ENCODE measurements at regions not wholly inside any gene's neighbourhood (a gene's known extent, or its start where the extent isn't known, plus 50 kb on each side); places are given as distances from the start of the nearest gene placed in this dataset.

DNA sequence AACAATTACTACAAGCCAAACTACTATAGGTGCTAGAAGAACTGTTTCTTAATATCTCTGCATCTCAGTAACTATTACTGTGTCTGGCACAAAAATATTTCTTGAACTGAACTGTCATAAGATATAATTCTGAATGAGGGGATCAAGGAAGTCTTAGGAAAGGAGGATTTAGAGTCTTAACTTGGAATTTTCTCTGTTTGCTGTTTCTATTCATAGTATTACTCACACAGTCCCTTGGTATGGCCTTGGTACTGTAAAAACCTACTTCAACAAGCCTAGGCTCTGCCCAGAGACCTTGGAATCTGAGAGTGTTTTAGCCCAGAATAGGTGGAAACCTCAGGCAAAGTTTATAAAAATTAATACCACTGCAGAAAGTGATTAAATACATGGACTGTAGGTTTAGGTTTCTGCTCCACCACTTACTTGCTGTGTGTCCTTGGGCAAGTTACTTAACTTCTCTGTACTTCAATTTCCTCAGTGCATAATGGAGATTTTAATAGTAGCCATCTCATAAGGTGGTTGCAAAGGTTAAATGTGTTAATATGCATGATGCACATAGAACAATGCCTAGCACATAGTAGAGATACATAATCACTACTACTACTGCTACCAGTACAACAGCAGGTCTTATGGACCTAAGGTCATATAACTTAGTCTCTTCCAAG is 87.4 kb upstream of the NFIA start:
- TF ChIP-seq, protein P1, sequence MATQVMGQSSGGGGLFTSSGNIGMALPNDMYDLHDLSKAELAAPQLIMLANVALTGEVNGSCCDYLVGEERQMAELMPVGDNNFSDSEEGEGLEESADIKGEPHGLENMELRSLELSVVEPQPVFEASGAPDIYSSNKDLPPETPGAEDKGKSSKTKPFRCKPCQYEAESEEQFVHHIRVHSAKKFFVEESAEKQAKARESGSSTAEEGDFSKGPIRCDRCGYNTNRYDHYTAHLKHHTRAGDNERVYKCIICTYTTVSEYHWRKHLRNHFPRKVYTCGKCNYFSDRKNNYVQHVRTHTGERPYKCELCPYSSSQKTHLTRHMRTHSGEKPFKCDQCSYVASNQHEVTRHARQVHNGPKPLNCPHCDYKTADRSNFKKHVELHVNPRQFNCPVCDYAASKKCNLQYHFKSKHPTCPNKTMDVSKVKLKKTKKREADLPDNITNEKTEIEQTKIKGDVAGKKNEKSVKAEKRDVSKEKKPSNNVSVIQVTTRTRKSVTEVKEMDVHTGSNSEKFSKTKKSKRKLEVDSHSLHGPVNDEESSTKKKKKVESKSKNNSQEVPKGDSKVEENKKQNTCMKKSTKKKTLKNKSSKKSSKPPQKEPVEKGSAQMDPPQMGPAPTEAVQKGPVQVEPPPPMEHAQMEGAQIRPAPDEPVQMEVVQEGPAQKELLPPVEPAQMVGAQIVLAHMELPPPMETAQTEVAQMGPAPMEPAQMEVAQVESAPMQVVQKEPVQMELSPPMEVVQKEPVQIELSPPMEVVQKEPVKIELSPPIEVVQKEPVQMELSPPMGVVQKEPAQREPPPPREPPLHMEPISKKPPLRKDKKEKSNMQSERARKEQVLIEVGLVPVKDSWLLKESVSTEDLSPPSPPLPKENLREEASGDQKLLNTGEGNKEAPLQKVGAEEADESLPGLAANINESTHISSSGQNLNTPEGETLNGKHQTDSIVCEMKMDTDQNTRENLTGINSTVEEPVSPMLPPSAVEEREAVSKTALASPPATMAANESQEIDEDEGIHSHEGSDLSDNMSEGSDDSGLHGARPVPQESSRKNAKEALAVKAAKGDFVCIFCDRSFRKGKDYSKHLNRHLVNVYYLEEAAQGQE (IDR thresholded peaks at IDR 0.05; ENCODE audit: insufficient replicate concordance, low read depth), result no peak
- TF ChIP-seq, protein P2, sequence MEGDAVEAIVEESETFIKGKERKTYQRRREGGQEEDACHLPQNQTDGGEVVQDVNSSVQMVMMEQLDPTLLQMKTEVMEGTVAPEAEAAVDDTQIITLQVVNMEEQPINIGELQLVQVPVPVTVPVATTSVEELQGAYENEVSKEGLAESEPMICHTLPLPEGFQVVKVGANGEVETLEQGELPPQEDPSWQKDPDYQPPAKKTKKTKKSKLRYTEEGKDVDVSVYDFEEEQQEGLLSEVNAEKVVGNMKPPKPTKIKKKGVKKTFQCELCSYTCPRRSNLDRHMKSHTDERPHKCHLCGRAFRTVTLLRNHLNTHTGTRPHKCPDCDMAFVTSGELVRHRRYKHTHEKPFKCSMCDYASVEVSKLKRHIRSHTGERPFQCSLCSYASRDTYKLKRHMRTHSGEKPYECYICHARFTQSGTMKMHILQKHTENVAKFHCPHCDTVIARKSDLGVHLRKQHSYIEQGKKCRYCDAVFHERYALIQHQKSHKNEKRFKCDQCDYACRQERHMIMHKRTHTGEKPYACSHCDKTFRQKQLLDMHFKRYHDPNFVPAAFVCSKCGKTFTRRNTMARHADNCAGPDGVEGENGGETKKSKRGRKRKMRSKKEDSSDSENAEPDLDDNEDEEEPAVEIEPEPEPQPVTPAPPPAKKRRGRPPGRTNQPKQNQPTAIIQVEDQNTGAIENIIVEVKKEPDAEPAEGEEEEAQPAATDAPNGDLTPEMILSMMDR (IDR thresholded peaks at IDR 0.05; ENCODE audit: insufficient read depth, low read length), result no peak
- TF ChIP-seq POLR2AphosphoS5 (IDR thresholded peaks at IDR 0.05; ENCODE audit: low read depth) (no peak), GABPA (IDR thresholded peaks at IDR 0.05; ENCODE audit: low read depth) (no peak), SPI1 (IDR thresholded peaks at IDR 0.05; ENCODE audit: borderline replicate concordance, low read depth) (no peak)

Data from HL-60 (cell line).